ENCODE measurements at regions not wholly inside any gene's neighbourhood (a gene's known extent, or its start where the extent isn't known, plus 50 kb on each side); places are given as distances from the start of the nearest gene placed in this dataset.
A peak's percentile ranks its signal among the peaks of the same experiment; 100 is the strongest.

GRCh38 chr6:109236115-109237076 is 141.1 kb downstream of the CEP57L1 start:
- H3K79me2 ChIP-seq (ENCODE audit: insufficient read depth, low read depth, low read length) = no peaks in the 10 kb centered on the region
- H2AFZ ChIP-seq (ENCODE audit: low read length) = no peak overlapping the region
- no peaks in the 10 kb centered on the region for H3K36me3 ChIP-seq (ENCODE audit: insufficient read depth, low read length)
- no peaks in the 10 kb centered on the region for H3K9me2 ChIP-seq (ENCODE audit: insufficient read depth, low read length)
- H3K4me3 ChIP-seq (ENCODE audit: low read depth, low read length, poor library complexity, severe bottlenecking) = no peak overlapping the region
- H4K20me1 ChIP-seq (ENCODE audit: insufficient read depth, low read length) = no peaks in the 10 kb centered on the region
- no peak overlapping the region for H3K27ac ChIP-seq (ENCODE audit: low read depth, low read length, poor library complexity, severe bottlenecking)
- ChIA-PET POLR2A (interaction anchor here (0.6 kb wide), 1 partner anchor 40 kb away, joined by 3 read pairs; no protein-coding TSS in a partner anchor), CTCF (ENCODE audit: unreplicated experiment) (interaction anchor here (0.6 kb wide), 2 partner anchors 224 to 312 kb away, joined by 3 read pairs; no protein-coding TSS in a partner anchor)
- no peaks in the 10 kb centered on the region for H3K4me1 ChIP-seq (ENCODE audit: insufficient read depth, low read length, poor library complexity, severe bottlenecking)
- no peak overlapping the region for H3K4me2 ChIP-seq (ENCODE audit: low read length)
- TF ChIP-seq CTCF (conservative IDR thresholded peaks at IDR 0.05; ENCODE audit: low read length) (peak; percentile 39; the same call in 1 of the 2 replicates), EZH2phosphoT487 (IDR thresholded peaks at IDR 0.05; ENCODE audit: borderline replicate concordance, low read depth, low read length) (no peak)
- no TSS peak for BruUV-seq (replicated peaks)
- peak; percentile 15 for DNase-seq (ENCODE audit: low spot score)
- H3K9me3 ChIP-seq (ENCODE audit: low read length) = no peaks in the 10 kb centered on the region
- intact Hi-C loops (cut with micrococcal nuclease; ENCODE audit: unreplicated experiment) = no loop called here

DNA sequence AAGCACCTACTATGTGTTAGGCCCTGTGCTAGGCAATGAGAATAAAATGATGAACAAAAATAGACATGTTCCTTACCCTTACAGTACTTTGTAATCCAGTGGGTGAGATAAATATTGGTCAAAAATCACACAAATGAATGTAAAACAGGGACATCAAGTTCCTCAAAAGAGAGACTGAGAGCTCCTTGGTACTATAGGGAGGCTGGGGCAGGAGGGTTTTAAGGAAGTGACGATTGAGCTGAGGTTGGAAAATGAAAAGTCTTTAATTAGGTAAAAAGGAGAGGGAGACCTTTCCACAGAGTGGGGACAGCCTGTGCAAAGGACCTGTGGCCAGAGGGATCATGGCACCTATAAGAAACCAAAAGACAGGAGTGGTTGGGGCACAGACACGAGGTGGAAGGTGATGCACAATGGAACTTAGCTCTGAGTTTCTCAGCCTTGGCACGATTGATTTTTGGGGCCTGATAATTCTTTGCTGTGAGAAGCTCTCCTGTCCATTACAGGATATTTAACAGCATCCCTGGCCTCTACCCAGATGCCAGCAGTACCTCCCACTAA is 140.3 kb downstream of the CEP57L1 start:
- H3K9me2 ChIP-seq (ENCODE audit: insufficient read depth, low read length) = no peaks in the 10 kb centered on the region
- POLR2A ChIA-PET = interaction anchor here (0.6 kb wide), 1 partner anchor 557 kb away, joined by 11 read pairs; no protein-coding TSS in a partner anchor
- H3K79me2 ChIP-seq (ENCODE audit: insufficient read depth, low read depth, low read length) = no peaks in the 10 kb centered on the region
- no TSS peak for BruUV-seq (replicated peaks)
- H3K4me3 ChIP-seq (ENCODE audit: low read depth, low read length, poor library complexity, severe bottlenecking) = no peak overlapping the region
- no peaks in the 10 kb centered on the region for H3K4me1 ChIP-seq (ENCODE audit: insufficient read depth, low read length, poor library complexity, severe bottlenecking)
- no peak for DNase-seq (ENCODE audit: low spot score)
- CTCF ChIA-PET (ENCODE audit: unreplicated experiment) = interaction anchor here (0.6 kb wide), 1 partner anchor 312 kb away, joined by 3 read pairs; no protein-coding TSS in a partner anchor
- no peak overlapping the region for H3K27ac ChIP-seq (ENCODE audit: low read depth, low read length, poor library complexity, severe bottlenecking)
- H3K9me3 ChIP-seq (ENCODE audit: low read length) = no peaks in the 10 kb centered on the region
- H3K36me3 ChIP-seq (ENCODE audit: insufficient read depth, low read length) = no peaks in the 10 kb centered on the region
- no peak overlapping the region for H3K4me2 ChIP-seq (ENCODE audit: low read length)
- H2AFZ ChIP-seq (ENCODE audit: low read length) = no peak overlapping the region
- no peaks in the 10 kb centered on the region for H4K20me1 ChIP-seq (ENCODE audit: insufficient read depth, low read length)
- TF ChIP-seq CTCF (conservative IDR thresholded peaks at IDR 0.05; ENCODE audit: low read length) = no peak
- no peak for TF ChIP-seq EZH2phosphoT487 (IDR thresholded peaks at IDR 0.05; ENCODE audit: borderline replicate concordance, low read depth, low read length)
- intact Hi-C loops (cut with micrococcal nuclease; ENCODE audit: unreplicated experiment) = no loop called here
